Endothelial cell of umbilical vein (primary cell): ENCODE measurements at regions not wholly inside any gene's neighbourhood (a gene's known extent, or its start where the extent isn't known, plus 50 kb on each side); places are given as distances from the start of the nearest gene placed in this dataset.

Source experiments
- BruUV-seq: library from RNA; stranded (reverse); fragments of 400-500 nt; replicated peaks from 2 replicates; lab custom pipeline; 2021; lab: Mats Ljungman, UMichigan
- CTCF ChIA-PET: fragments of 300-600, 350-600 bp; sonication (Branson Sonifier 250); formaldehyde crosslinking; loops from one replicate; lab custom pipeline; 2021; ENCODE audit warnings: antibody characterized with exemption, inconsistent platforms; lab: Charles Lee
- POLR2A ChIA-PET: fragments of 300-600, 350-600 bp; sonication (Branson Sonifier 250); formaldehyde crosslinking; loops from one replicate; lab custom pipeline; 2021; ENCODE audit warnings: antibody characterized with exemption, inconsistent platforms; lab: Charles Lee
- DNase-seq: peaks from one replicate; pipeline ENCODE4 v3.0.0-alpha.2; 2011; ENCODE audit warnings: low read depth, low spot score
- FAIRE-seq: peaks from 2 replicates; lab custom pipeline; 2011; peaks lifted over from hg19 to GRCh38; lab: Jason Lieb, UNC
- H2AFZ ChIP-seq: 2 replicates; pipeline ENCODE4 v1.6.0; 2012; ENCODE audit warnings: low read depth, low read length, control low read depth, inconsistent platforms
- H3K27ac ChIP-seq: 2 replicates; pipeline ENCODE4 v1.5.1; 2011; ENCODE audit warnings: low read depth, mild to moderate bottlenecking, control low read depth, low read length, moderate library complexity; ENCODE audit not compliant: insufficient read depth
- H3K27me3 ChIP-seq, 2 experiments: 2 replicates each; pipeline versions ENCODE4 v1.6.0 to v1.6.1; 2011; ENCODE audit warnings: low read length in 2 of 2, mixed read lengths in 1 of 2; ENCODE audit not compliant: control insufficient read depth in 2 of 2, insufficient read depth in 2 of 2
- H3K36me3 ChIP-seq, 2 experiments: 2 replicates in 1 of 2; 3 replicates in 1 of 2; pipeline ENCODE4 v1.5.1; 2011; ENCODE audit warnings: low read length in 2 of 2, mild to moderate bottlenecking in 1 of 2, moderate library complexity in 1 of 2; ENCODE audit not compliant: control insufficient read depth in 2 of 2, insufficient read depth in 2 of 2; ENCODE audit errors: extremely low read depth in 1 of 2
- H3K4me1 ChIP-seq: 3 replicates; pipeline ENCODE4 v1.5.1; 2011; ENCODE audit warnings: mild to moderate bottlenecking, low read length; ENCODE audit not compliant: control insufficient read depth, insufficient read depth; ENCODE audit errors: extremely low read depth
- H3K4me2 ChIP-seq: 2 replicates; pipeline ENCODE4 v1.6.1; 2011; ENCODE audit warnings: low read length, control low read depth, mixed read lengths; ENCODE audit not compliant: insufficient read depth
- H3K4me3 ChIP-seq, 3 experiments: fragments of 200-600 bp in 1 of 3; sonication (generic), shearing (Covaris generic) in 1 of 3; replicated peaks in 1 of 3; 2 replicates each; pipeline ENCODE4 v1.5.1; 2011 to 2016; ENCODE audit warnings: control low read depth in 3 of 3, low read length in 3 of 3, mild to moderate bottlenecking in 2 of 3, inconsistent platforms in 1 of 3, low read depth in 1 of 3, moderate library complexity in 1 of 3; ENCODE audit not compliant: insufficient read depth in 1 of 3
- H3K79me2 ChIP-seq: 2 replicates; pipeline ENCODE4 v1.6.0; 2012; ENCODE audit warnings: low read length, inconsistent platforms; ENCODE audit not compliant: control insufficient read depth, insufficient read depth
- H3K9ac ChIP-seq: replicated peaks from 2 replicates; pipeline ENCODE3; 2011; ENCODE audit warnings: low read length, control low read depth; ENCODE audit not compliant: insufficient read depth; ENCODE audit errors: extremely low read depth
- H3K9me1 ChIP-seq: replicated peaks from 3 replicates; pipeline ENCODE4 v1.6.0; 2011; ENCODE audit warnings: mild to moderate bottlenecking, low read length; ENCODE audit not compliant: control insufficient read depth, insufficient read depth; ENCODE audit errors: extremely low read depth
- H3K9me3 ChIP-seq: replicated peaks from 2 replicates; pipeline ENCODE4 v1.5.1; 2012; ENCODE audit warnings: low read length, inconsistent platforms; ENCODE audit not compliant: control insufficient read depth, insufficient read depth
- H4K20me1 ChIP-seq: replicated peaks from 2 replicates; pipeline ENCODE3; 2011; ENCODE audit warnings: mild to moderate bottlenecking, low read length; ENCODE audit not compliant: control insufficient read depth, insufficient read depth; ENCODE audit errors: extremely low read depth
- CTCF ChIP-seq, 2 donors: IDR thresholded peaks; 1 replicate in 1 of 2; 2 replicates in 1 of 2; pipeline ENCODE4 v1.5.1; 2011; ENCODE audit warnings: low read length in 2 of 2, mild to moderate bottlenecking in 2 of 2, moderate library complexity in 2 of 2, control low read depth in 1 of 2, inconsistent platforms in 1 of 2, low read depth in 1 of 2; ENCODE audit not compliant: insufficient read depth in 1 of 2; ENCODE audit errors: extremely low read depth in 1 of 2
- EZH2 ChIP-seq: IDR thresholded peaks from 2 replicates; pipeline ENCODE4 v1.6.1; 2012; ENCODE audit warnings: borderline replicate concordance, low read depth, mild to moderate bottlenecking, moderate library complexity, low read length, inconsistent platforms; ENCODE audit not compliant: severe bottlenecking
- FOS ChIP-seq: IDR thresholded peaks from 2 replicates; pipeline ENCODE4 v1.6.1; 2011; ENCODE audit warnings: mild to moderate bottlenecking, low read length, moderate library complexity, borderline replicate concordance; ENCODE audit not compliant: insufficient read depth
- GATA2 ChIP-seq: IDR thresholded peaks from 2 replicates; pipeline ENCODE4 v1.7.0; 2011; ENCODE audit warnings: low read depth, mild to moderate bottlenecking, moderate library complexity, mixed read lengths, low read length; ENCODE audit not compliant: insufficient read length, insufficient read depth
- JUN ChIP-seq: IDR thresholded peaks from 2 replicates; pipeline ENCODE4 v1.6.1; 2011; ENCODE audit warnings: borderline replicate concordance, low read depth; ENCODE audit not compliant: insufficient read length, insufficient read depth
- MAX ChIP-seq: IDR thresholded peaks from 2 replicates; pipeline ENCODE4 v1.6.1; 2011; ENCODE audit not compliant: insufficient read depth, insufficient read length
- MYC ChIP-seq: IDR thresholded peaks from one replicate; pipeline ENCODE4 v1.6.1; 2011; ENCODE audit warnings: mild to moderate bottlenecking, low read depth, low read length
- POLR2A ChIP-seq: IDR thresholded peaks from 2 replicates; pipeline ENCODE4 v1.6.1; 2012; ENCODE audit warnings: low read depth, mild to moderate bottlenecking, control low read depth, low read length
- POLR2AphosphoS5 ChIP-seq: IDR thresholded peaks from 2 replicates; pipeline ENCODE4 v1.6.1; 2012; ENCODE audit warnings: low read depth, mild to moderate bottlenecking, control low read depth, low read length, moderate library complexity; ENCODE audit not compliant: insufficient read depth
- dilution Hi-C: fragments of 300-500 bp; cut with MboI; formaldehyde crosslinking; loops from one replicate; pipeline ENCODE4 v1.15.0; 2019; ENCODE audit warnings: low sequenced_read_pairs; ENCODE audit not compliant: extremely low pct_ligation_motif_present
- intact Hi-C: fragments of 100-400 bp; cut with micrococcal nuclease; formaldehyde crosslinking; loops from one replicate; pipeline ENCODE4 v1.10.0; 2022

- no peak overlapping the region for H3K9ac ChIP-seq
- TF ChIP-seq GATA2, result no peak
- no peak for TF ChIP-seq POLR2A
- no peak for TF ChIP-seq POLR2AphosphoS5
- no peak for TF ChIP-seq MAX
- TF ChIP-seq CTCF (IDR thresholded peaks at IDR 0.05; ENCODE audit: extremely low read depth in 1 of 2, insufficient read depth in 1 of 2, low read depth in 1 of 2, low read length in 2 of 2), result no peak
- TF ChIP-seq EZH2, result no peak
- TF ChIP-seq JUN, result no peak
- no peak for TF ChIP-seq MYC
- no peak for TF ChIP-seq FOS
Measured at GRCh38 chr6:22512686-22513427, 56.5 kb upstream of the HDGFL1 start.

More at GRCh38 chr6:22512686-22513427, 56.5 kb upstream of the HDGFL1 start:
- no peak overlapping the region for H2AFZ ChIP-seq
- H3K27ac ChIP-seq, result no peak overlapping the region
- H3K9me3 ChIP-seq, result no peaks in the 10 kb centered on the region
- DNase-seq (no peak), FAIRE-seq (no peak)
- H3K36me3 ChIP-seq, result no peaks in the 10 kb centered on the region
- H4K20me1 ChIP-seq, result no peaks in the 10 kb centered on the region
- no peaks in the 10 kb centered on the region for H3K9me1 ChIP-seq
- ChIA-PET POLR2A (no interaction called here), CTCF (interaction anchor here (0.6 to 2.3 kb wide), 2 partner anchors 14 to 15 kb away, joined by 3 to 7 read pairs; no protein-coding TSS in a partner anchor)
- dilution Hi-C loops, result no loop called here
- no TSS peak for BruUV-seq
- H3K79me2 ChIP-seq, result no peaks in the 10 kb centered on the region
- intact Hi-C loops, result no loop called here
- H3K4me3 ChIP-seq, result no peak overlapping the region
- H3K4me2 ChIP-seq, result no peak overlapping the region
- H3K4me1 ChIP-seq, result no peaks in the 10 kb centered on the region
- no peaks in the 10 kb centered on the region for H3K27me3 ChIP-seq
